ENCODE measurements at regions not wholly inside any gene's neighbourhood (a gene's known extent, or its start where the extent isn't known, plus 50 kb on each side); places are given as distances from the start of the nearest gene placed in this dataset.

DNA sequence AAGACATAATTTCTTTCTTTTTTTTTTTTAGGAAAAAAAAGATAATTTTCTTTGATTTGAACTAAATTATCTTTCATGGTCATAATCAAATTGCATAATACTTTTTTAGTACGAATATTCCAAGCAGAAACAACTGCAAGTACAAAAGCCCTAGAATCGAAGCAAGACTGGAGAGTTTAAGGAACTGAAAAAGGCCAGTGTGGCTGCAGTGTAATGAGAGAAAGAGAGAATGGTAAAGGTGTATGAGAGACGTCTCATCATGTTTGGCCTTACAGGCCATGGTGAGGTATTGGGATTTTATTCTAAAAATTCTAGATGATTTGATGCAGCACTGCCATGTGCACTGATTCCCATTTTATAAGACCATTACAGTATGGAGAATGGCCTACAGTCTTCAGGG lies 180.9 kb downstream of the SUCNR1 start:
- no peak for DNase-seq (ENCODE audit: low spot score)

GRCh38 chr3:152056073-152056472 lies 182.6 kb downstream of the SUCNR1 start:
- DNase-seq (ENCODE audit: low spot score), result no peak

GRCh38 chr3:152056481-152056880 lies 183.0 kb downstream of the SUCNR1 start:
- no peak for DNase-seq (ENCODE audit: low spot score)

DNA sequence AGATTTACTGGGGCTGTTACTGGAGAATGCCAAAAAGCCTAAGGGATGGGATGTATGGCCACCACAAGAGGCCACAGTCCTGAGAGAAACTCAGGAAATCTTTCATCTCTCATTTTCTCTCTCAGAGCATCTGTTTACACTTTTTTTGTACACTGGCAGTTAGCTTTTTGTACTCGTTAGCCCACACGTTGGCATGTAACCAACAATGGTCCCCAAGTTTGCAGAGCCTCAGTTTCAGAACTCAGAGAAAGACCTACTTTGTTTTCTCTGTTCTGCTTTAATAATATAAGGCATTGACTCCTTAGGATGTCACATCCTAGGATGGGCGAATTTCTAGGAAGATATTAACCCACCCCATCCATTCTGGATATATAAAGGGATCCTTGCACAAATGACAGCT lies 183.5 kb downstream of the SUCNR1 start:
- DNase-seq (ENCODE audit: low spot score), result no peak

DNA sequence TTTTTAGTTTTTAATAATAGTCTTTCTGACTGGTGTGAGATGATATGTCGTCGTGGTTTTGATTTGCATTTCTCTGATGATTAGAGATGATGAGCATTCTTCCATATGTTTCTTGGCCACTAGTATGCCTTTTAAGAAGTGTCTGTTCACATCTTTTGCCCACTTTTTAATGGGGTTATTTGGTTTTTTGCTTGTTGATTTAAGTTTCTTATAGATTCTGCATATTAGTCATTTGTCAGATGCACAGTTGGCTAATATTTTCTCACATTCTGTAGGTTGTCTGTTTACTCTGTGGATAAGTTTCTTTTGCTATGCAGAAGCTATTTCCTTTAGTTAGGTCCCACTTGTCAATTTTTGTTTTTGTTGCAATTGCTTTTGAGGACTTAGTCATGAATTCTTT lies 185.4 kb downstream of the SUCNR1 start:
- no peak for DNase-seq (ENCODE audit: low spot score)

DNA sequence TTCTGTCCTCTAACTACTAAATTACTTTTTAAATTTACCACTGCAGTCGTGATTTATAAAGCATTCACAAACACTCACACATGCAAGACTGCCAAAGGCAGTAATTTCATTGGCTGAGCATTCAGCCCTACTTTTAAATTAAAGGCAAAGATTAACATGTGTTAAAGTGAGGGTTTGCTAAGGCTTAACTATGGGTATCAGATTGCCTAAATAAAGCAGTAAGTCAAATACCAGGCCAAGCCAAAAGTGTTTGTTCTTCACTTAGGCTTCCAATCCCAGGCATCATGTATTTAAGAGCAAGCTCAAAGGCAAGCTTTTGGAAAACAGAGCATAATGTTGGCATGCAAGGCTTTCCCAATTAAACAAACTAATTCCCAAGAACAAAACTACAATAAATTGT lies 187.3 kb downstream of the SUCNR1 start:
- no peak for DNase-seq (ENCODE audit: low spot score)

DNA sequence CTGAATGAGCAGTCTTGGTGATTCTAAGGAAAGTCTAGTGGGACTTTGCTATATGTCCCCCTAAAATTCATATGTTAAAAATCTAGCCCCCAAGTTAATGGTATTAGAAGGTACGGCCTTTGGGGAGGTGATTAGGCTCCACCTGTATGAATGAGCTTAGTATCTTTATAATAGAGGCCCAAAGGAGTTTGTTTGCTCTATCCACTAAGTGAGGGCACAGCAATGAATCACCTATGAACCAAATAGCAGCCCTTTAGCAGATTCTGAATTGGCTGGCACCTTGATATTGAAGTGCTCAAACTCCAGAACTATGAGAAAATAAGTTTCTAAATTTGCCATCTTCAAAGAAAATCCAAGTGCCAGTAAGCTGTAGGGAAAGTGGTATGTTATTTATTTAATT lies 187.9 kb downstream of the SUCNR1 start:
- DNase-seq (ENCODE audit: low spot score), result no peak

GRCh38 chr3:152069871-152070270 lies 196.4 kb downstream of the SUCNR1 start:
- DNase-seq (ENCODE audit: low spot score), result no peak

DNA sequence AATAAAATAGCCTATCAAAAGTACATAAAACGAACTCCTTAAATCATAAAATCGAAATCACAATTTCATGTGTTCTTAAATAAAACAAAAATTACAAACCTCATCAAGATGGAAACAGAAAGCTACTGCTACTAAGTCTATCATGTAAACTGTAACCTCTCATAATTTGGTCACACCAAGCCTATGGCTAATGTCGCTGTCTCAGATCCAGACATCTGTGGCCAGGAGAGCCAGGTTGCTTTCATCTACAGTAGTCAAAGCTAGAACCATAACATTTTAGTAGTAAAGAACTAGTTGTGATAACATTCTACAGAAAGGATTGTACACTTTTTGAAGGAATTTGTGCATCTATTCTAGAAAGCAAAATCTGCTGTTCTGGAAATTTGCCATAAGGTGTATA lies 197.4 kb upstream of the MBNL1 start:
- no peak for DNase-seq (ENCODE audit: low spot score)

GRCh38 chr3:152071924-152072323 lies 196.8 kb upstream of the MBNL1 start:
- DNase-seq (ENCODE audit: low spot score), result no peak

GRCh38 chr3:152073267-152073666 lies 195.5 kb upstream of the MBNL1 start:
- no peak for DNase-seq (ENCODE audit: low spot score)

DNA sequence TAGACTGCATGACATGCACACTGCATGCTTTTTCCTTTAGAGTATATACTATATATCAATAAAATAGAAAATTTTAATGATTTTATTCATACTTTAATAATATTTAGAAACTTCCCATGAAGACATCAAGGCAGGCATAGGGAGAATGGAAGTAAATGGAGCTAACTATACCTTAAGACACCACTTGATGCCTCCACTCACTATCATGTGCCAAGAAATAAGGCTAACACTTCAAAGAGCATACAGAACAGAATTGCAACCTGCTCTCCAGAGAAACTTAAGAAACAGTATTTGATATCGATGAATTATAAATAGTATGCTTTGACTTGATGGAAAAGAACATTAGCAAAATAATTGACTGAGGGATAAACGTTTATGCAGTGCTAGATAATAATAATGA lies 192.6 kb upstream of the MBNL1 start:
- no peak for DNase-seq (ENCODE audit: low spot score)

- DNase-seq (ENCODE audit: low spot score), result no peak
Observed at GRCh38 chr3:152079980-152080379, 188.7 kb upstream of the MBNL1 start.

DNA sequence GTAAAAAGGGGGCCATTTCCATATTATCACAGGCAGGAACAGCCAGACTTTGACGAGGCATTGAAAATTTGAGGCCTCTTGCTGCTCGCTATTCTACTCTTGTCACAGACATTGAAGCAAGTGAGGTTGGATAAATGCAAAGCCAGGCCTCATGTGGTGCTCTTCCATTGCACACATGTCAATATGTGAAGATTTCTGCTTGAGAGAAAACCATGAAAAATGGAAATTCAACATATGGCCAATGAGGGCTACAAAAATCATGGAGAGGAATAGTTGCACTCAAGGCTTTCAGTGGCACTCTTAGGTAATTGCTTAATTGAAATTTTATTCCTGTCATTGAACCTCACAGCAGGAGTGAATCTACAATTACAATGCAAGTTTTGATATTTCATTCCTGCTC lies 185.6 kb upstream of the MBNL1 start:
- no peak for DNase-seq (ENCODE audit: low spot score)

DNA sequence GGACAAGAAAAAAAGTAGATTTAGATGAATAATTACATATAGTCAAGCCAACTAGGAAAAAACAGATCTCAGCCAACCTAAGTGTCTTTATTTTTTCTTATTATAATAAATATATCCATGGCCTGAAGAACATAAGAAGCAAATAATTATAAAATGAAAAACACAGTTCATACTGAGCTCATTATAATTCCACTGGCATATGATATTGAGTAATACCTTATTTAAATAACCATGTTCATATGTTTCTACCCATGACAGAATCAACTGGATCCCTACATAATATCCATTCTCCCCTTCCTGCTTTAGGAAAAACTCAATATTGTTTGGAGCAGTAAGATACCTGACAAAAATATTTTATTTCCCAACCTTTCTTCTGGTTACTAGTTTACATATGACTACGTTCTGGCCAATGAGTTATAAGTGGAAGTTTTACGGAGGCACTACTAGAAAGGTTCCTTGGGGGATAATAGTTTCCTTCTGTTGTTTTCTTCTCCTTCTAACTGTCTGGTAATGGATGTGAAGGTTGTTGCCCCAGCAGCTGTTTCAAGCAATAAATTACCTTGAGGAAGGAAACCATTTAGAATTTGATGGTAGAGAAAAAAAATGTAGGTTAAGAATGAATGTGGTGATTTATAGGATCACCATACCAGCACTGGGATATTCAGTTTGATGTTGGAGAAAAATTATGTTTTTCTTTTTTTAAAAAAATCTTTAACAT lies 184.1 kb upstream of the MBNL1 start:
- no peak for DNase-seq (ENCODE audit: low spot score)

DNA sequence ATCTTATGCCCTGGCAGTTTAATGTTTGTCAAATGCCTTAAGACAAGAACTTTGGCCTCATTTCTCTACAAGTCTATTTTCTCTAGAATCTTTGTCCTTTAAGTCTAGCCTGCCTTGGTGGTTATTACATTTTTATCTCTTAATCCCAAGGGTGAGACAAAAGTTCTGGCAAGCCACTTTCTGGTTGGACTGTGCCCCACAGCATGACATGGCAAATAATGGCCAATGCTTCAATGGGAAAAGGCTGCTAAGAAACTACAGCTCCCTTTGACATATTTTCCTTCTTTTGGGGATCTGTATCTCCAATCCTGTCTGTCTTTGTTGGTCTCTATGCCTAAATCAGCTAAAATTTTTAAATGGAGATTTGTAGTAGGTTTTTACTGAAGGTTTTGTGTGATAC lies 181.6 kb upstream of the MBNL1 start:
- DNase-seq (ENCODE audit: low spot score), result no peak

DNA sequence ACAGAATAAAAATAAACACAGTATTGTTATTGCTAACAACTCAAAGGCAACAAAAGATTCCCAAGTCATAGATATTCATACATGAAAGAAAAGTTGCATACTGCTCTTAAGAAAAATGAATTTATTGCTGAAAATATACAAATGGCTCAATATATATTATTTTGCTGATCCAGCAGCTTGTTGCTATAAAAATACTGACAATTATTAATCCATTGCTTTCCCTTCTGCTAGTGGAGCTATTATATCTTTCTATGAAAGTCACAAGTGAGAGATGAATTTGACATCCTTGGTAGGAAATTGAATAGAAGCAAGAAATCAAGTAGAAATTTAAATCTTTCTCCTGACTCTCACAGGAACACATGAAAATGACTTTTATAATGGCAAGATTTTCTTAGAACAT lies 179.2 kb upstream of the MBNL1 start:
- no peak for DNase-seq (ENCODE audit: low spot score)

GRCh38 chr3:152091725-152092124 lies 177.0 kb upstream of the MBNL1 start:
- no peak for DNase-seq (ENCODE audit: low spot score)

DNA sequence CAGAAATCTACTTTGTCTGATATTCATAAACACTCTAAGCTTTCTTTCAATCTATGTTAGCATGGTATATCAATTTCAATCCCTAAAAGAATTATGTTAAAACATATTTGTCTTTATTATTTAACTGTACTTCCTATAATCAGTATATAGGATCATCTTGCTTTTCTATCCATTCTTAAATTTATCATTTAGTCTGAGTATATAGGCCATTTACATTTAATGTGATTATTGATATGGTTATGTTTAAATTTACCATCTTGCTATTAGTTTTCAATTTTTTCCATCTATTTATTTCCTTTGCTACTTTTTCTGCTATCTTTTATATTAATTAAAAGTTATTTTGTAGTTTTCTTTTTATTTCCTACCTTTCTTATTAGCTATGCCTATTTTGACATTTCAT lies 174.8 kb upstream of the MBNL1 start:
- DNase-seq (ENCODE audit: low spot score), result no peak

- no peak for DNase-seq (ENCODE audit: low spot score)
Observed at GRCh38 chr3:152094406-152094805, 174.3 kb upstream of the MBNL1 start.

- no peak for DNase-seq (ENCODE audit: low spot score)
Observed at GRCh38 chr3:152095472-152095871, 173.3 kb upstream of the MBNL1 start.

DNA sequence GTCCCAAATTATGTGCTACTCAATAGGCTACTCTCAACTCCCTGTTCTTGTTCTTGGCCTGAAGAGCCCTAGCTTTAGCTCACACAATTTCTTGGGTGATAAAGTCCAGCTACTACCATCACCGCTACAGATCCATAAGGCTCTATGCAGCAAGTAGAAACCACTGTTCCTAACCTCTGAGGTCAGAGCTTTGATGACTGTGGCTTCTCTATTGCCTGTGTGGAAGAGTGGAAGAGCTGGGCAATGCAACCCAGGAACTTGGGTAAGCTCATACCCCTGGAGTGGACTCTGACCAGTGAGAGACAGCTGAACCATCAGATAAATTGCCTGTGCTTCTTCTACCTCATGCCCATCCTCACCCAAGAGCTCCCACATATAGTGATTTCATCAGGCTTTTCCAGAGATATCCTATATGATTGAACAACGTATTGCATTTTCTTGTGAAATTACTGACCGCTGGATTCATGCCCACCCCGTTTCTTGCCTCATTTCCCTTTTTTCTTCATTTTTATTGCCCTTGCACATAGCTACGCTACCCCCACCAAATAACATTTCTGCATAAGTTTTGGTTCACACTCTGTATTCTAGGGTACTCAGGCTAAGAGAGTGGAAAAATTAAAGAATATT lies 172.3 kb upstream of the MBNL1 start:
- DNase-seq (ENCODE audit: low spot score), result no peak

DNA sequence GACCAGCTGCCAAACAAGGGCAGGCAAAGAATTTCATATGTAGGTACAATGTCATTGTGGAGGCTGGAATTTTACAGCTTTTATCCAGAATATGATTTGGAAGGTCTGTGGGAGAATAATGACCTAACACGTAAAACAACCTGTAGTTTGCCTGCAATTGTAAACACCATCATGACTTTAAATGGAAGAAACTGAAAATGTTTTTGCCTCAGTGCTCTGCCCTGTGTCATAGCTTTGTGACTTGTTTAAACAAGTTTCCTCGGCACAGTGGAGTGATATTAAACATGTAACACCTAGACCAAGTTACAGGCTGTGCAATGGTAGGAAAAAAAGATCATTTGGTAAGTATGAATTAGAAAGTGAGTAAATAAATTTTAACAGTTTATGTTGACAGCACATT lies 171.6 kb upstream of the MBNL1 start:
- DNase-seq (ENCODE audit: low spot score), result no peak

DNA sequence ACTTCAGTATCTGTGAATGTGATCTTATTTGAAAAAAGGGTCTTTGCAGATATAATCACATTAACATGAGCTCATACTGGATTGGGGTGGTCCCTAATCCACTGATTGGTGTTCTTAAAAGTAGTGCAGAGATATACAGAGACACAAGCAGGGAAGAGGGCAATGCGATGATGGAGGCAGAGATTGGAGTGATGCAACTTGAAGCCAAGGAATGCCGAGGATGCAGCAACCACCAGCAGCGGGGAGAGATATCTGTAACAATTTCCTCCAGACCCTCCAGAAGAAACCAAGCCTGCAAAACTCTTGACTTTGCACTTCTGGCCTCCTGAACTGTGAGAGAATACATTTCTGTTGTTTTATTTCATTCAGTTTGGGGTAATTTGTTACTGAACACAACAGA lies 171.0 kb upstream of the MBNL1 start:
- DNase-seq (ENCODE audit: low spot score), result no peak

Measured in globus pallidus (tissue), 1 donor.